MM.1S (cell line): ENCODE measurements at regions not wholly inside any gene's neighbourhood (a gene's known extent, or its start where the extent isn't known, plus 50 kb on each side); places are given as distances from the start of the nearest gene placed in this dataset.

Experiments used
- EZH2 ChIP-seq: fragments of 300-600 bp; sonication (generic); optimal IDR thresholded peaks from 2 replicates; pipeline ENCODE3; 2017; ENCODE audit warnings: low read depth, mild to moderate bottlenecking, antibody characterized with exemption, low read length, mixed read lengths
- TF ChIP-seq, protein P1 (sequence below): fragments of 300-600 bp; sonication (generic); IDR thresholded peaks from 2 replicates; pipeline ENCODE4 v1.5.1; 2016; ENCODE audit warnings: antibody characterized with exemption, low read length, mixed read lengths

DNA sequence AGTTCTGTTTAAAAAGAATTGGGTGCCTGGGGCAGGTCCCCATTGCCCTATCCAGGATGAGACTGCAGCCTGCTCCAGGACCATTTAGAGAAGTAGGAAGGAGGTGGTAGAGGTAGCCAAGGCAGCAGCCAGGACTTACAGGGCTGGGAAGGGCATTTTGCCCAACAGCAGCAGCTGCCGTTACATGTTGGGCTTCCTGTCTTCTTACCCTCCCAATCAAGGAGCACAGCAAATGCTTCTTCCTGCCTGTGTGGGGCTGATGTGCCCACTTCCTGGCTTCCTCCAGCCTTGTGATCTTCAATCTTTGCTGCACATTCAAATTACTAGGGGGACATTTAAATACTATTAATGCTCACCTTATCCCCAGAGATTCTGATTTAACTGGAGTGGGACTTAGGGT lies 112.0 kb downstream of the QPCT start:
- TF ChIP-seq, protein P1, sequence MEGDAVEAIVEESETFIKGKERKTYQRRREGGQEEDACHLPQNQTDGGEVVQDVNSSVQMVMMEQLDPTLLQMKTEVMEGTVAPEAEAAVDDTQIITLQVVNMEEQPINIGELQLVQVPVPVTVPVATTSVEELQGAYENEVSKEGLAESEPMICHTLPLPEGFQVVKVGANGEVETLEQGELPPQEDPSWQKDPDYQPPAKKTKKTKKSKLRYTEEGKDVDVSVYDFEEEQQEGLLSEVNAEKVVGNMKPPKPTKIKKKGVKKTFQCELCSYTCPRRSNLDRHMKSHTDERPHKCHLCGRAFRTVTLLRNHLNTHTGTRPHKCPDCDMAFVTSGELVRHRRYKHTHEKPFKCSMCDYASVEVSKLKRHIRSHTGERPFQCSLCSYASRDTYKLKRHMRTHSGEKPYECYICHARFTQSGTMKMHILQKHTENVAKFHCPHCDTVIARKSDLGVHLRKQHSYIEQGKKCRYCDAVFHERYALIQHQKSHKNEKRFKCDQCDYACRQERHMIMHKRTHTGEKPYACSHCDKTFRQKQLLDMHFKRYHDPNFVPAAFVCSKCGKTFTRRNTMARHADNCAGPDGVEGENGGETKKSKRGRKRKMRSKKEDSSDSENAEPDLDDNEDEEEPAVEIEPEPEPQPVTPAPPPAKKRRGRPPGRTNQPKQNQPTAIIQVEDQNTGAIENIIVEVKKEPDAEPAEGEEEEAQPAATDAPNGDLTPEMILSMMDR, result no peak
- TF ChIP-seq EZH2, result no peak
